ENCODE measurements at regions not wholly inside any gene's neighbourhood (a gene's known extent, or its start where the extent isn't known, plus 50 kb on each side); places are given as distances from the start of the nearest gene placed in this dataset.

GRCh38 chr6:166687879-166688205 is 60.8 kb upstream of the RPS6KA2 start:
- no peak for DNase-seq

GRCh38 chr6:166687070-166687878 is 60.2 kb upstream of the RPS6KA2 start:
- DNase-seq, result no peak

GRCh38 chr6:166686317-166686716 is 59.3 kb upstream of the RPS6KA2 start:
- DNase-seq, result no peak

- no peak for DNase-seq
These were observed 57.8 kb upstream of the RPS6KA2 start for GRCh38 chr6:166684866-166685265.

- DNase-seq, result no peak
These were observed 57.1 kb upstream of the RPS6KA2 start for GRCh38 chr6:166684170-166684569.

- DNase-seq, result no peak
These were observed 56.4 kb upstream of the RPS6KA2 start for GRCh38 chr6:166683477-166683876.

GRCh38 chr6:166679566-166679965 is 52.5 kb upstream of the RPS6KA2 start:
- DNase-seq, result no peak

GRCh38 chr6:166678426-166678825 is 51.4 kb upstream of the RPS6KA2 start:
- no peak for DNase-seq

- DNase-seq, result no peak
These were observed 50.9 kb upstream of the RPS6KA2 start for GRCh38 chr6:166677941-166678340.
